ENCODE measurements at regions not wholly inside any gene's neighbourhood (a gene's known extent, or its start where the extent isn't known, plus 50 kb on each side); places are given as distances from the start of the nearest gene placed in this dataset.

- TF ChIP-seq CTCF (IDR thresholded peaks at IDR 0.05), result peak; percentile 41
- TF ChIP-seq EZH2 (IDR thresholded peaks at IDR 0.05), result peak; percentile 12
- TF ChIP-seq EZH2phosphoT487 (IDR thresholded peaks at IDR 0.05), result no peak
Measured at GRCh38 chr18:55779691-55780585, 191.9 kb upstream of the TCF4 start.
